HepG2 (cell line): ENCODE measurements at regions not wholly inside any gene's neighbourhood (a gene's known extent, or its start where the extent isn't known, plus 50 kb on each side); places are given as distances from the start of the nearest gene placed in this dataset.

Source experiments
- ATAC-seq: fragments of 200-7000 bp; cut with Tn5 transposase; 3 replicates; pipeline ENCODE4 v1.9.1; 2020; ENCODE audit warnings: mild to moderate bottlenecking, moderate library complexity
- BruUV-seq: library from RNA; stranded (reverse); fragments of 400-500 nt; replicated peaks from 2 replicates; lab custom pipeline; 2021; lab: Mats Ljungman, UMichigan
- CTCF ChIA-PET: fragments of 300-600 bp; formaldehyde crosslinking; extraction: SDS; loops from one replicate; lab custom pipeline; 2021; ENCODE audit warnings: low total read pairs, inconsistent platforms, low intra/inter-chr PET ratio; lab: Yijun Ruan, JAX
- POLR2A ChIA-PET: fragments of 350-600 bp; sonication (Branson Sonifier 250); formaldehyde crosslinking; loops from one replicate; lab custom pipeline; 2020; ENCODE audit warnings: antibody characterized with exemption, inconsistent platforms; lab: Yijun Ruan, JAX
- DNase-seq: peaks from one replicate; pipeline ENCODE4 v3.0.0-alpha.2; 2015; ENCODE audit warnings: low spot score
- FAIRE-seq: peaks from 3 replicates; lab custom pipeline; 2011; peaks lifted over from hg19 to GRCh38; lab: Jason Lieb, UNC
- H2AFZ ChIP-seq: one replicate; pipeline ENCODE4 v1.6.1; 2011; ENCODE audit warnings: low read length, inconsistent platforms
- H3K27ac ChIP-seq: fragments of 300-600 bp; 3 replicates; pipeline ENCODE4 v1.8.0; 2011; ENCODE audit warnings: mixed run types, mild to moderate bottlenecking, mixed read lengths, low read length, inconsistent platforms; ENCODE audit not compliant: insufficient read depth; ENCODE audit errors: extremely low read length
- H3K27me3 ChIP-seq, 2 experiments: fragments of 200-600 bp in 1 of 2; 2 replicates in 1 of 2; 3 replicates in 1 of 2; pipeline versions ENCODE4 v1.6.0 to v1.8.0; 2011; ENCODE audit warnings: low read length in 2 of 2, mild to moderate bottlenecking in 2 of 2, moderate library complexity in 2 of 2, inconsistent platforms in 1 of 2; ENCODE audit not compliant: insufficient read depth in 2 of 2, control insufficient read depth in 1 of 2
- H3K36me3 ChIP-seq, 2 experiments: fragments of 200-600 bp in 1 of 2; replicated peaks in 1 of 2; 2 replicates in 1 of 2; 3 replicates in 1 of 2; pipeline versions ENCODE4 v1.5.1 to v1.8.0; 2011; ENCODE audit warnings: low read length in 2 of 2, inconsistent platforms in 1 of 2; ENCODE audit not compliant: insufficient read depth in 2 of 2, control insufficient read depth in 1 of 2
- H3K4me1 ChIP-seq: 2 replicates; pipeline ENCODE4 v1.5.1; 2012; ENCODE audit warnings: low read length, inconsistent platforms; ENCODE audit not compliant: insufficient read depth
- H3K4me2 ChIP-seq: 2 replicates; pipeline ENCODE4 v1.6.0; 2011; ENCODE audit warnings: low read depth, low read length, inconsistent platforms
- H3K4me3 ChIP-seq, 3 experiments: fragments of 200-600 bp in 1 of 3; sonication (generic), shearing (Covaris generic) in 1 of 3; replicated peaks in 1 of 3; 2 replicates each; pipeline ENCODE4 v1.5.1; 2011 to 2016; ENCODE audit warnings: low read length in 3 of 3, inconsistent platforms in 2 of 3, low read depth in 2 of 3, mild to moderate bottlenecking in 2 of 3, control low read depth in 1 of 3, mixed read lengths in 1 of 3; ENCODE audit not compliant: insufficient read depth in 1 of 3
- H3K79me2 ChIP-seq: one replicate; pipeline ENCODE4 v1.6.1; 2011; ENCODE audit warnings: low read length, inconsistent platforms; ENCODE audit not compliant: insufficient read depth
- H3K9ac ChIP-seq: 2 replicates; pipeline ENCODE4 v1.6.0; 2011; ENCODE audit warnings: mild to moderate bottlenecking, low read depth, low read length, inconsistent platforms; ENCODE audit not compliant: insufficient read depth
- H3K9me3 ChIP-seq: 2 replicates; pipeline ENCODE4 v1.5.1; 2012; ENCODE audit warnings: mild to moderate bottlenecking, low read length
- H4K20me1 ChIP-seq: 2 replicates; pipeline ENCODE4 v1.6.0; 2011; ENCODE audit warnings: inconsistent platforms, mild to moderate bottlenecking, low read length, moderate library complexity; ENCODE audit not compliant: insufficient read depth
- PTBP1 ChIP-seq: fragments of 200-400 bp; formaldehyde crosslinking; IDR thresholded peaks from 2 replicates; pipeline ENCODE4 v1.6.1; 2018; ENCODE audit warnings: low read length, low read depth; ENCODE audit not compliant: poor library complexity, severe bottlenecking
- REST ChIP-seq, 2 experiments: IDR thresholded peaks; 2 replicates each; pipeline ENCODE4 v1.6.1; 2011 to 2012; ENCODE audit warnings: low read length in 2 of 2, borderline replicate concordance in 1 of 2, low read depth in 1 of 2, mild to moderate bottlenecking in 1 of 2, moderate library complexity in 1 of 2
- YEATS4 ChIP-seq: sonication (generic); formaldehyde crosslinking; IDR thresholded peaks from 2 replicates; pipeline ENCODE4 v1.4.0; 2020; ENCODE audit warnings: missing genetic modification reagents, borderline replicate concordance
- ZFP36L2 ChIP-seq: sonication (generic); formaldehyde crosslinking; IDR thresholded peaks from 2 replicates; pipeline ENCODE4 v1.4.0; 2020; ENCODE audit warnings: missing genetic modification reagents
- ZNF33B ChIP-seq: sonication (generic); formaldehyde crosslinking; IDR thresholded peaks from 2 replicates; pipeline ENCODE4 v1.5.1; 2020; ENCODE audit warnings: mild to moderate bottlenecking, missing genetic modification reagents
- ZNF501 ChIP-seq: sonication (generic); formaldehyde crosslinking; IDR thresholded peaks from 2 replicates; pipeline ENCODE4 v1.5.1; 2020; ENCODE audit warnings: mild to moderate bottlenecking, moderate library complexity, missing genetic modification reagents
- ZNF710 ChIP-seq: sonication (generic); formaldehyde crosslinking; IDR thresholded peaks from 2 replicates; pipeline ENCODE4 v1.5.0; 2020; ENCODE audit warnings: mild to moderate bottlenecking, missing genetic modification reagents, borderline replicate concordance
- ZNF740 ChIP-seq: sonication (generic); formaldehyde crosslinking; IDR thresholded peaks from 2 replicates; pipeline ENCODE4 v1.4.0; 2020; ENCODE audit warnings: missing genetic modification reagents
- WGBS: methylation state at CpG from one replicate; pipeline ENCODE4 v1.1.6; 2017; ENCODE audit warnings: low lambda C conversion rate; 5-methylcytosine and 5-hydroxymethylcytosine counted together
- in situ Hi-C: cut with HindIII; loops from 2 replicates; pipeline ENCODE4 v1.10.0; 2017; ENCODE audit warnings: low pct_unique_long_range_greater_than_20kb; ENCODE audit not compliant: extremely low pct_ligation_motif_present
- intact Hi-C: fragments of 100-400 bp; cut with micrococcal nuclease; formaldehyde crosslinking; loops from one replicate; pipeline ENCODE4 v1.10.0; 2022; ENCODE audit not compliant: unreplicated experiment

- in situ Hi-C loops (no loop called here), intact Hi-C loops (loop anchor here (1.0 kb wide), 1 partner anchor 163 kb away; no protein-coding TSS in a partner anchor)
- BruUV-seq: no TSS peak
- H3K27ac ChIP-seq: no peak overlapping the region
- peaks cover 7% of the 10 kb centered on the region for H3K9me3 ChIP-seq
- FAIRE-seq (no peak), ATAC-seq (no peak), DNase-seq (no peak)
- no peak overlapping the region for H3K9ac ChIP-seq
- TF ChIP-seq REST (IDR thresholded peaks at IDR 0.05; ENCODE audit: borderline replicate concordance in 1 of 2, low read depth in 1 of 2, low read length in 2 of 2) (no peak), ZNF710 (CRISPR knock-in tag) (no peak), ZFP36L2 (no peak), ZNF740 (no peak), YEATS4 (CRISPR knock-in tag) (no peak), PTBP1 (no peak), ZNF501 (CRISPR knock-in tag) (no peak), ZNF33B (no peak)
- H3K27me3 ChIP-seq: no peaks in the 10 kb centered on the region
- no peak overlapping the region for H3K4me2 ChIP-seq
- CTCF ChIA-PET: no interaction called here
- no peak overlapping the region for H3K4me3 ChIP-seq
- H3K79me2 ChIP-seq: no peaks in the 10 kb centered on the region
- no peaks in the 10 kb centered on the region for H4K20me1 ChIP-seq
- no peaks in the 10 kb centered on the region for H3K4me1 ChIP-seq
- H3K36me3 ChIP-seq: no peaks in the 10 kb centered on the region
- no peak overlapping the region for H2AFZ ChIP-seq
- POLR2A ChIA-PET: no interaction called here
- 15% methylated on average over 2 of the region's 2 CpGs for WGBS
These were observed 1088.7 kb upstream of the ARRDC3 start for GRCh38 chr5:92471861-92472260.
